ENCODE measurements at regions not wholly inside any gene's neighbourhood (a gene's known extent, or its start where the extent isn't known, plus 50 kb on each side); places are given as distances from the start of the nearest gene placed in this dataset.

DNA sequence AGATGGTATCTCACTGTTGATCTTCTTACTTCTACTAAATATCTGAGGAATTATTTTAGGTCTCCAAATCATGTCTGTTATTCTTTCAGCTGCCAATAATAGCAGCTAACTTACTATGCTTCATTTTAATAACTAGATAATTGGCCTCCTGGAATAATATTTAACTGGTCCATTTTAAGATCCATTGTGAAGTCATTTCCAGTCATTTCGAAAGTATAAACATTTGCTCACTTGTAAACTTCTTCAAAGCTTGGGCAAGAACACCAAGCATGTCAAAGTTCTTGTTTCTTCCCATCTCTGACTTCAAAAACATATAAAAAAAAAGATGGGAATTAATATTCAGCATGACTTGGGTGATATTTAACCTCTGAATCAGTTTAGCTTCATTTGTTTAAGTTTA, 61.4 kb upstream of the MRPS30 start:
- H3K27me3 ChIP-seq (replicated peaks in 1 of 4; ENCODE audit: control insufficient read depth in 3 of 4, extremely low read depth in 1 of 4, insufficient read depth in 3 of 4, low read length in 3 of 4) = no peaks in the 10 kb centered on the region
- H3K27ac ChIP-seq (ENCODE audit: low read depth, low read length) = no peak overlapping the region
- TF ChIP-seq TCF12 (IDR thresholded peaks at IDR 0.05; ENCODE audit: low read depth, low read length) (no peak), SP1 (IDR thresholded peaks at IDR 0.05; ENCODE audit: low read depth, low read length) (no peak), JUND (IDR thresholded peaks at IDR 0.05; ENCODE audit: low read length) (no peak), ZNF274 (IDR thresholded peaks at IDR 0.05; ENCODE audit: borderline replicate concordance, extremely low read depth, low read length) (no peak), ASH2L (IDR thresholded peaks at IDR 0.05; ENCODE audit: low read length) (no peak), POLR2AphosphoS5 (IDR thresholded peaks at IDR 0.05; ENCODE audit: low read depth, low read length) (no peak), CEBPB (IDR thresholded peaks at IDR 0.05; ENCODE audit: low read depth, low read length) (no peak), HDAC2 (IDR thresholded peaks at IDR 0.05; ENCODE audit: borderline replicate concordance in 1 of 2, low read depth in 2 of 2, low read length in 2 of 2) (no peak), BACH1 (IDR thresholded peaks at IDR 0.05; ENCODE audit: low read length) (no peak), EGR1 (IDR thresholded peaks at IDR 0.05; ENCODE audit: borderline replicate concordance, low read depth, low read length) (no peak)
- TF ChIP-seq, protein P1, sequence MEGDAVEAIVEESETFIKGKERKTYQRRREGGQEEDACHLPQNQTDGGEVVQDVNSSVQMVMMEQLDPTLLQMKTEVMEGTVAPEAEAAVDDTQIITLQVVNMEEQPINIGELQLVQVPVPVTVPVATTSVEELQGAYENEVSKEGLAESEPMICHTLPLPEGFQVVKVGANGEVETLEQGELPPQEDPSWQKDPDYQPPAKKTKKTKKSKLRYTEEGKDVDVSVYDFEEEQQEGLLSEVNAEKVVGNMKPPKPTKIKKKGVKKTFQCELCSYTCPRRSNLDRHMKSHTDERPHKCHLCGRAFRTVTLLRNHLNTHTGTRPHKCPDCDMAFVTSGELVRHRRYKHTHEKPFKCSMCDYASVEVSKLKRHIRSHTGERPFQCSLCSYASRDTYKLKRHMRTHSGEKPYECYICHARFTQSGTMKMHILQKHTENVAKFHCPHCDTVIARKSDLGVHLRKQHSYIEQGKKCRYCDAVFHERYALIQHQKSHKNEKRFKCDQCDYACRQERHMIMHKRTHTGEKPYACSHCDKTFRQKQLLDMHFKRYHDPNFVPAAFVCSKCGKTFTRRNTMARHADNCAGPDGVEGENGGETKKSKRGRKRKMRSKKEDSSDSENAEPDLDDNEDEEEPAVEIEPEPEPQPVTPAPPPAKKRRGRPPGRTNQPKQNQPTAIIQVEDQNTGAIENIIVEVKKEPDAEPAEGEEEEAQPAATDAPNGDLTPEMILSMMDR (IDR thresholded peaks at IDR 0.05; ENCODE audit: control extremely low read depth in 1 of 3, insufficient read depth in 1 of 3, low read depth in 1 of 3, low read length in 3 of 3) = no peak
- H3K36me3 ChIP-seq (ENCODE audit: control insufficient read depth in 2 of 4, insufficient read depth in 4 of 4, low read length in 3 of 4) = no peaks in the 10 kb centered on the region
- no peak overlapping the region for H4K91ac ChIP-seq (replicated peaks; ENCODE audit: insufficient read length, low read length)
- no peaks in the 10 kb centered on the region for H4K20me1 ChIP-seq (replicated peaks in 1 of 2; ENCODE audit: control insufficient read depth in 1 of 2, insufficient read depth in 2 of 2, low read length in 2 of 2)
- no peak overlapping the region for H2BK15ac ChIP-seq (ENCODE audit: low read length)
- H3K4ac ChIP-seq (replicated peaks; ENCODE audit: insufficient read length, low read depth, low read length) = no peak overlapping the region
- no peak overlapping the region for H4K8ac ChIP-seq (ENCODE audit: extremely low read depth, insufficient read depth, low read length)
- no peaks in the 10 kb centered on the region for H3K79me2 ChIP-seq (ENCODE audit: control insufficient read depth in 1 of 2, insufficient read depth in 2 of 2, low read length in 2 of 2)
- H3K18ac ChIP-seq (ENCODE audit: extremely low read depth, low read length) = no peak overlapping the region
- ChIA-PET POLR2A (ENCODE audit: partially characterized antibody) (no interaction called here), CTCF (ENCODE audit: partially characterized antibody) (interaction anchor here (0.9 to 1.5 kb wide), 3 partner anchors 10 to 1115 kb away, joined by 3 to 5 read pairs (median 3); no protein-coding TSS in a partner anchor)
- FAIRE-seq = no peak
- H3K4me2 ChIP-seq (ENCODE audit: insufficient read depth in 1 of 2, low read depth in 2 of 2, low read length in 2 of 2) = no peak overlapping the region
- no peak for DNase-seq (ENCODE audit: low read depth in 1 of 2, low spot score in 2 of 2)
- no peaks in the 10 kb centered on the region for H3K9me3 ChIP-seq (ENCODE audit: insufficient read depth in 2 of 2, low read depth in 1 of 2, low read length in 1 of 2)
- no peaks in the 10 kb centered on the region for H3K4me1 ChIP-seq (replicated peaks in 1 of 4; ENCODE audit: control insufficient read depth in 3 of 4, insufficient read depth in 4 of 4, low read length in 3 of 4)
- no peak overlapping the region for H3K9ac ChIP-seq (replicated peaks in 1 of 4; ENCODE audit: extremely low read depth in 1 of 4, low read depth in 3 of 4, low read length in 3 of 4)
- H3K79me1 ChIP-seq (ENCODE audit: low read depth, low read length) = no peaks in the 10 kb centered on the region
- H3K14ac ChIP-seq (ENCODE audit: insufficient read length) = no peak overlapping the region
- H3K56ac ChIP-seq (replicated peaks; ENCODE audit: insufficient read length, low read depth, low read length) = no peak overlapping the region
- H2AFZ ChIP-seq (ENCODE audit: low read length) = no peak overlapping the region
- H2AK5ac ChIP-seq (ENCODE audit: low read depth, low read length) = no peak overlapping the region
- H2BK5ac ChIP-seq (ENCODE audit: low read depth, low read length) = no peak overlapping the region
- no peak overlapping the region for H2BK12ac ChIP-seq (ENCODE audit: low read depth, low read length)
- no peak overlapping the region for H4K5ac ChIP-seq (ENCODE audit: insufficient read length, low read depth, low read length)
- no peak overlapping the region for H3K23ac ChIP-seq (ENCODE audit: insufficient read length)
- H3K4me3 ChIP-seq (ENCODE audit: extremely low read depth in 1 of 4, insufficient read depth in 2 of 4, low read depth in 3 of 4, low read length in 4 of 4) = no peak overlapping the region
- H2BK120ac ChIP-seq (replicated peaks; ENCODE audit: low read depth, low read length) = no peak overlapping the region
- no peak overlapping the region for H2BK20ac ChIP-seq (ENCODE audit: low read length)
- 79% methylated on average over 1 of the region's 1 CpG; no CpG with 5 or more reads in 1 of the 2 experiments for WGBS, 2 experiments (ENCODE audit: extremely low coverage in 1 of 2, insufficient coverage in 1 of 2, insufficient read length in 1 of 2, insufficient replicate concordance in 2 of 2, low coverage in 1 of 2, low lambda C conversion rate in 2 of 2, missing lambda C conversion rate in 1 of 2)
- no peaks in the 10 kb centered on the region for H3K23me2 ChIP-seq (ENCODE audit: low read depth, low read length)

Data from H1 (cell line).